ENCODE measurements at regions not wholly inside any gene's neighbourhood (a gene's known extent, or its start where the extent isn't known, plus 50 kb on each side); places are given as distances from the start of the nearest gene placed in this dataset.
A peak's percentile ranks its signal among the peaks of the same experiment; 100 is the strongest.

- DNase-seq: no peak
These were observed 53.6 kb upstream of the EPCAM start for GRCh38 chr2:47315475-47315874.

- no peak for DNase-seq
These were observed 55.4 kb upstream of the EPCAM start for GRCh38 chr2:47313728-47314127.

DNA sequence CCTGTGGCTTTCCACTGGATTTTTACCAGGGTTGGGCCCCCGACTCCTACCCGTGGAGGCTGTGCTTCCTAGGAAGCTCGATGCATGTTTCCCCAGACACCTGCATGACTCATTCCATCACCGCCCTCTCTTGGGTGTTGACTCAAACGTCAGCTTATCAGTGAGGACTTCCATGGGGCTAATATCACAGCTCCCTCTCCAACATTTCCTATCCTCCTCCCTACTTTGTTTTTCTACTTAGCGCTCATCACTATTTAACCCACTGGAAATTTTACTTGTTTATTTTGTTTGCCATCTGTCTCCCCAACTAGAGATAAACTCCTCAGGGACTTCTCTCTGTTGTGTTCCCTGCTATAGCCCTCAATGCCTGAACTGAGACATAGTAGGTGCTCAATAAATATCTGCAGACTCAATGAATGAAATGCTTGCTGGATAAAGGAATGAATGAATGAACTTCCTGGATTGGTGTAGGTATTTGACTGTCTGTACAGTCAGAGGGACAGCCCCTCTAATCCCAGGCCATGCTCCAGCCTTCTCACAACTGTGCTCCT is 55.9 kb upstream of the EPCAM start:
- no peak for DNase-seq

DNA sequence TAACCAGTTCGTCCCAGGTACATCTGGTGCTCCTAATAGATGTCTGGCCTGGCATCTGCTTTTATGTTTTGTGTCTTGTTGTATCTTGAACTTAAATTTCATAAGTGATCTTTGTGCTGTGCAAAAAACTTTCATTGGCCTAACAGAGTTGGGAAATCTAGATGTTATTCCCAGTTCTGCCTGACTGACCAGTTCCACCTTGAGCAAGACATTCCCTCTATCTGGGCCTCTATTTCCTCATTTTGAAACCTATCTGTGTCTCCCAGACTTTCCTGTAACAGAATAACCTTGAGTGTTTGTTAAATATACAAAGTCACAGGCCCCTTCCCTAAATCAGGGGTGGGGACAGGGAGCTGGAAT is 56.6 kb upstream of the EPCAM start:
- no peak for DNase-seq

DNA sequence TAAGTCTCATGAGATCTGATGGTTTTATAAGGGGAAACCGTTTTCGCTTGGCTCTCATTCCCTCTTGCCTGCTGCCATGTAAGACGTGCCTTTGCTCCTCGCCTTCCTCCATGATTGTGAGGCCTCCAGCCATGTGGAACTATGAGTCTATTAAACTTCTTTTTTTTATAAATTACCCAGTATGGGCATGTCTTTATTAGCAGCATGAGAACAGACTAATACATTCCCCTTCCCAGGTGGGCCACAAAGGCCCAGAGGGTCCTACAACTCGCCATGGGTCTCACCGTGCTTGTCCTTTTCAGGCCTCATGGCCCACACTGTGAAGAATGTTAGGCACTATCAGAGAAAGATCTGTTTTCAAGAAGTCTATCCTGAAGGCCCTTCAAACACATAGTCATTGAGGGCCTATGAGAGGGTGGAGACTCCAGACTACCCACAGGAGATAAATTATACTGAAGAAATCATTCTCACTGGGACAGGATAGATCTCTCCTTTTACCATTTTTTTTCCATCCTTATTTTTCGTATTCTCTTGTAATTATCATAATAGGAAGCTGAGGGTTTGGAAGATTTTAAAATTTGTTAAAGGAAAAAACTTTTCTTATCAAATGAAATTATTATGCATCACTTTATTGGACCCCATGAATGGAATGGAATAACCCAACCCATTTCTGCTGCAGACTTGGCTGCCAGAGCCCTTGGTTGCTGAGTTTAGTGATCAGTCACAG is 57.2 kb upstream of the EPCAM start:
- peak; percentile 38 for DNase-seq

DNA sequence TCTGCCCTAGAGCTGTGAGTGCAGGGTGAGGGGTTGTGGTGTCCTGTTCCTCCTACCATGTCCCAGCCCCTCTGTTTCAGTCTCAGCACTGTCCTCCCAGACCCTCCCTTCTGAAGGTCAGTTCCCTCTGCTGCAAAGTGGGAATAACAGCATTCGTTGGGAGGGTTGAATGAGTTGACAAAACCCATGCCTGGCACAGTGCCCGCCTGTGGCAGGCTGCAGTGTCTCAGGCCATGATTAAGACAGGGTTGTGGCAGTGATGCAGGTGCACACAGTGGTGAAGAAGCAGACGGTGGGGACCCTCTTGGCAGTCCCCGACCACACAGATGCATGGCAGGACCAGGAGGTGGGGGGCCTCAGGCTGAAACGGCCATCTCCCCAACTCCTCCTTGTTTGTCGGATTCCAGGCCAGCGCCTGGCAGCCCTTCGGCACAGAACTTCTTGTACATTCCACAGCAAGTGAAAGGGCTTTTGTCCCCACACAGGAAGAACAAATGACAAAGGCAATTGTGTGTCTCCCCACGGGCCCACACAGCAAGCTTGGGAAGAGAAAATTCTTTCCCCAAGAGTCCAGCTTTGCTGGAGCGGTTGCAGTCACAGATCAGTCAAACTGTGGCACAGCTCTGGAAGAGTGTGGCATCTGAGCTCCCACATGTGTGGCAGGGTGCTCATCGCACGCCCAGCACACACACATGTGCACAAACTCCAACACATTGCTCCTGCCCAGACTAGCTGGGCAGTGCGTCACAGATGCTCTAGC is 58.1 kb upstream of the EPCAM start:
- peak; percentile 82 for DNase-seq

GRCh38 chr2:47309952-47310800 is 58.9 kb upstream of the EPCAM start:
- DNase-seq: peak; percentile 91

- DNase-seq: peak; percentile 81
These were observed 59.6 kb upstream of the EPCAM start for GRCh38 chr2:47309472-47309951.

- peak; percentile 27 for DNase-seq
These were observed 62.0 kb upstream of the EPCAM start for GRCh38 chr2:47307066-47307465.

- no peak for DNase-seq
These were observed 64.5 kb upstream of the EPCAM start for GRCh38 chr2:47304654-47305053.

- peak; percentile 57 for DNase-seq
These were observed 65.6 kb upstream of the EPCAM start for GRCh38 chr2:47303341-47304148.

DNA sequence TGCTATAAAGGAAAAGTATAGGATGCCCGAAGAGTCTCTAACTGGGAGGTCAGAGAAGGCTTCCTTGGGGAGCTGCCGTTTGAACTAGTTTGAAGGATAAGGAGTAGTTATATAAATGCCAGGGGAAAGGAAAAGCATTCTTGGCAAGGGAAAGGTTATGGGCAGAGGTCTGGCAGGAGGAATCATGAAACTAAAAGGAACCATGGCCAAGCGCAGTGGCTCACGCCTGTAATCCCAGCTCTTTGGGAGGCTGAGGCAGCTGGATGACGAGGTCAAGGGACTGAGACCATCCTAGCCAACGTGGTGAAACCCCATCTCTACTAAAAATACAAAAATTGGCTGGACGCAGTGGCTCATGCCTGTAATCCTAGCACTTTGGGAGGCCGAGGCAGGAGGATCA is 66.8 kb upstream of the EPCAM start:
- DNase-seq: no peak

DNA sequence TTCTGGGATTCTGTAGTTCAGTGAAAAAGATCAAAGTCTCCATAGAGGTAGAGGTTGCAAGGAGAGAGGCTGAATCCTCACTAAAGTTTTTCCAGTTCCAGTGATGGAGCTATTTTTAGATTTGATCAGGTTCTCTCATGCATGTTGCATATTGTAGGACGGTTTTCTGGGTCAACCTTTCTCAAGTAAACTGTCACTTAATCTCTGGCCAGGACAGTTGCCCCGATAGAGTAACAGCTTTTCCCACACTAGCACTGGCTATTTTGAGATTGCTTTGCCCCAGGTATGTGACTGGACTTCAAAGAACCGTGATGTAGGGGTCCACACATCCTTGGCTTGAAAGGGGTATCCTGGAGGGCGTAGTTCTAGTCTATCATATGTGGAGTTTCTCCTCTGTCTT is 67.4 kb upstream of the EPCAM start:
- DNase-seq: no peak

GRCh38 chr2:47301277-47301618 is 67.9 kb upstream of the EPCAM start:
- DNase-seq: no peak

GRCh38 chr2:47300609-47301276 is 68.4 kb upstream of the EPCAM start:
- peak; percentile 85 for DNase-seq

GRCh38 chr2:47300081-47300480 is 69.0 kb upstream of the EPCAM start:
- DNase-seq: no peak

DNA sequence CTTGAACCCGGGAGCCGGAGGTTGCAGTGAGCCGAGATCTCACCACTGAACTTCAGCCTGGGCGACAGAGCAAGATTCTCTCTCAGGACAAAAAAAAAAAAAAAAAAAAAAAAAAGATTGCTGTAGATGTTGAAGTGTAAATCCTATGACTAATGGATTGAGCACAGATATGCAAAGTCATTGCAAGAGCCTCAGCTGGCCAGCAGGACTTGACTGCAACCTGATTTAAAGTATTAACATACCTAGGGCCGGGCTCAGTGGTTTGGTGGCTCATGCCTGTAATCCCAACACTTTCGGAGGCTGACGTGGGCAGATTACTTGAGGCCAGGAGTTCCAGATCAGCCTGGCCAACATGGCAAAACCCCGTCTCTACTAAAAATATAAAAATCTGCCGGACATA is 69.6 kb upstream of the EPCAM start:
- peak; percentile 58 for DNase-seq

GRCh38 chr2:47298771-47299170 is 70.3 kb upstream of the EPCAM start:
- no peak for DNase-seq

DNA sequence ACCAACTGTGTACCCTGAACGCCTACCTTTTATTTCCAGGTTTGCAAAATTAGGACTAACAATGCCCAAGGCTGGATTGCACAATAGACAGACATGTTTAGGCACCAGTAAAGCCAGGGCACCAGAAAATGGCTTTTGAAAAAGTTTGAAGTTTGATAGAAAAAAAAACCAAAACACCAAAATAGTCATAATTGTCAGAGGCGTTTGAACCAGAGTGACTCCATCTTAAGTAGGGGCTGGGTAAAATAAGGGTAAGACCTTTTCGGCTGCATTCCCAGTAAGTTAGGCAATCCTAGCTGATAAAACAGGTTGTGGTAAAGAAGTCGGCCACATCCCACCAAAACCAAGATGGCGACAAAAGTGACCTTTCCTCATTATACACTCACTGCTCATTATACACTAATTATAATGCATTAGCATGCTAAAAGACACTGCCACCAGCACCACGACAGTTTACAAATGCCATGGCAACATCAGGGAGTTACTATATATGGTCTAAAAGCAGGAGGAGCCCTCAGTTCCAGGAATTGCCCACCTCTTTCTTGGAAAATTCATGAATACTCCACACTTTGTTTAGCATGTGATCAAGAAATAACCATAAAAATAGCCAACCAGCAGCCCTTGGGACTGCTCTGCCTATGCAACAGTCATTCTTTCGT is 71.2 kb upstream of the EPCAM start:
- peak; percentile 61 for DNase-seq

DNA sequence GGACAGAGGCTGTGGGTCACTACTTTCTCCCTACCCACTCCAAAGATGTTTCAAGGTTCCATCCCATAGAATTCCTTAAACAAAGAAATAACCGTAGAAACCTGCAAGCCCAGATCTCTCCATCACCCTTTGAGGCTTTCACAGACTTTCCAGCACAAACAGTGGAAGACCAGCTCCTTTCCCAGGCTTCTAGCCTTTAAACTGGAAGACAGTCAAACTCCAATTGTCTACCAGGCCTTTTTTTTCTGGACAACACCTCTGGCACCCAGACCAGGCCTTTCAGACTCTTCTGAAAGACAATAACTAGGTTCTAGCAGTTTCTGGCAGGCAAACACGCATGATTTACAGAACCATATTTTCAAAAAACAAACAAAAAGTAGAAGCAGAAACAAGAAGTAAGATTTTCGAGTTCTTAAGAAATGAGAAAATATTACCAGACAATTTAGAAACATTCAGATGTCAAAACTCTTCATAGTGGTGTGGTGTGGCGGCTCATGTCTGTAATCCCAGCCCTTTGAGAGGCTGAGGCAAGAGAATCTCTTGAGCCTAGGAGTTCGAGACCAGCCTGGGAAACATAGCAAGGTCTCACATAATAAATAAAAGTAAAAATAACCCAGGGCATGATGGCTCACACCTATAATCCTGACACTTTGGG is 73.0 kb upstream of the EPCAM start:
- no peak for DNase-seq
